Glomerular endothelial cell (primary cell): ENCODE measurements at regions not wholly inside any gene's neighbourhood (a gene's known extent, or its start where the extent isn't known, plus 50 kb on each side); places are given as distances from the start of the nearest gene placed in this dataset.
"Not testable (repeated sequence)": the region's sequence is repeated elsewhere in the genome, so short reads cannot be mapped to it uniquely, and the experiment has no call there.

Source experiments
- DNase-seq: peaks from one replicate; pipeline ENCODE4 v3.0.0-alpha.2; 2011; ENCODE audit warnings: low read depth, low spot score; ENCODE audit errors: extremely low read depth

- no peak for DNase-seq
Measured at GRCh38 chr12:59365133-59365532, 230.7 kb upstream of the SLC16A7 start.

- no peak for DNase-seq
Measured at GRCh38 chr12:59357811-59358210, 238.0 kb upstream of the SLC16A7 start.

- not testable (repeated sequence) for DNase-seq
Measured at GRCh38 chr12:59346248-59346647, 249.6 kb upstream of the SLC16A7 start.

- DNase-seq, result no peak
Measured at GRCh38 chr12:59345406-59345805, 250.4 kb upstream of the SLC16A7 start.

- no peak for DNase-seq
Measured at GRCh38 chr12:59344224-59344623, 251.6 kb upstream of the SLC16A7 start.

GRCh38 chr12:59329462-59329861, 266.4 kb upstream of the SLC16A7 start:
- no peak for DNase-seq

GRCh38 chr12:59328395-59329075, 267.3 kb upstream of the SLC16A7 start:
- DNase-seq, result not testable (repeated sequence)

GRCh38 chr12:59326457-59326856, 269.4 kb upstream of the SLC16A7 start:
- DNase-seq, result not testable (repeated sequence)

- no peak for DNase-seq
Measured at GRCh38 chr12:59322473-59322872, 273.4 kb upstream of the SLC16A7 start.

GRCh38 chr12:59321278-59321677, 274.6 kb upstream of the SLC16A7 start:
- DNase-seq, result no peak

GRCh38 chr12:59320112-59320511, 275.7 kb upstream of the SLC16A7 start:
- no peak for DNase-seq

- DNase-seq, result no peak
Measured at GRCh38 chr12:59318940-59319339, 276.9 kb upstream of the SLC16A7 start.

GRCh38 chr12:59317598-59317997, 278.2 kb upstream of the SLC16A7 start:
- DNase-seq, result no peak

GRCh38 chr12:59316938-59317337, 278.9 kb upstream of the SLC16A7 start:
- no peak for DNase-seq

GRCh38 chr12:59316354-59316753, 279.5 kb upstream of the SLC16A7 start:
- DNase-seq, result not testable (repeated sequence)

GRCh38 chr12:59314209-59314608, 281.6 kb upstream of the SLC16A7 start:
- DNase-seq, result no peak

GRCh38 chr12:59304077-59304721, 291.6 kb upstream of the SLC16A7 start:
- no peak for DNase-seq

GRCh38 chr12:59298296-59298695, 297.5 kb upstream of the SLC16A7 start:
- DNase-seq, result no peak

GRCh38 chr12:59294221-59294620, 301.6 kb upstream of the SLC16A7 start:
- no peak for DNase-seq

- DNase-seq, result no peak
Measured at GRCh38 chr12:59282999-59283398, 312.8 kb upstream of the SLC16A7 start.

GRCh38 chr12:59273561-59273960, 322.3 kb upstream of the SLC16A7 start:
- DNase-seq, result not testable (repeated sequence)

GRCh38 chr12:59268295-59268809, 327.5 kb upstream of the SLC16A7 start:
- no peak for DNase-seq
